ENCODE measurements at regions not wholly inside any gene's neighbourhood (a gene's known extent, or its start where the extent isn't known, plus 50 kb on each side); places are given as distances from the start of the nearest gene placed in this dataset.

DNA sequence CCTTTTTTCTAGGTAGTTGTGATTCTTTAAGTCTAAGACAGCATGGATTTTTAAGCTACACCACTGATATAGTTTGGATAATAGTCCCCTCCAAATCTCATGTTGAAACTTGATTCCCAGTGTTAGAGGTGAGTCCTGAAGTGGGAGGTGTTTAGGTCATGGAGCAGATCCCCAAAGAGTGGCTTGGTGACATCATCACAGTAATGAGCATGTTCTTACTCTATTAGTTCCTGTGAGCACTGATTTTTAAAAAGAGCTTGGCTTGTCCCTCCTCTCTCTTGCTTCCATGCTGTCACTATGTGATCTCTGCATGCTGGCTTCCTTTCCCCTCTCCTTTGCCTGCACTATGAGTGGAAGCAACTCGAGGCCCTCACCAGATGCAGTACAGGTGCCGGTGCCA, 115.5 kb downstream of the LEPR start:
- TF ChIP-seq, protein P1, sequence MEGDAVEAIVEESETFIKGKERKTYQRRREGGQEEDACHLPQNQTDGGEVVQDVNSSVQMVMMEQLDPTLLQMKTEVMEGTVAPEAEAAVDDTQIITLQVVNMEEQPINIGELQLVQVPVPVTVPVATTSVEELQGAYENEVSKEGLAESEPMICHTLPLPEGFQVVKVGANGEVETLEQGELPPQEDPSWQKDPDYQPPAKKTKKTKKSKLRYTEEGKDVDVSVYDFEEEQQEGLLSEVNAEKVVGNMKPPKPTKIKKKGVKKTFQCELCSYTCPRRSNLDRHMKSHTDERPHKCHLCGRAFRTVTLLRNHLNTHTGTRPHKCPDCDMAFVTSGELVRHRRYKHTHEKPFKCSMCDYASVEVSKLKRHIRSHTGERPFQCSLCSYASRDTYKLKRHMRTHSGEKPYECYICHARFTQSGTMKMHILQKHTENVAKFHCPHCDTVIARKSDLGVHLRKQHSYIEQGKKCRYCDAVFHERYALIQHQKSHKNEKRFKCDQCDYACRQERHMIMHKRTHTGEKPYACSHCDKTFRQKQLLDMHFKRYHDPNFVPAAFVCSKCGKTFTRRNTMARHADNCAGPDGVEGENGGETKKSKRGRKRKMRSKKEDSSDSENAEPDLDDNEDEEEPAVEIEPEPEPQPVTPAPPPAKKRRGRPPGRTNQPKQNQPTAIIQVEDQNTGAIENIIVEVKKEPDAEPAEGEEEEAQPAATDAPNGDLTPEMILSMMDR (conservative IDR thresholded peaks at IDR 0.05; ENCODE audit: low read length): no peak
- no peak for TF ChIP-seq EZH2phosphoT487 (IDR thresholded peaks at IDR 0.05; ENCODE audit: borderline replicate concordance, low read depth, low read length)
